ENCODE measurements at regions not wholly inside any gene's neighbourhood (a gene's known extent, or its start where the extent isn't known, plus 50 kb on each side); places are given as distances from the start of the nearest gene placed in this dataset.

DNA sequence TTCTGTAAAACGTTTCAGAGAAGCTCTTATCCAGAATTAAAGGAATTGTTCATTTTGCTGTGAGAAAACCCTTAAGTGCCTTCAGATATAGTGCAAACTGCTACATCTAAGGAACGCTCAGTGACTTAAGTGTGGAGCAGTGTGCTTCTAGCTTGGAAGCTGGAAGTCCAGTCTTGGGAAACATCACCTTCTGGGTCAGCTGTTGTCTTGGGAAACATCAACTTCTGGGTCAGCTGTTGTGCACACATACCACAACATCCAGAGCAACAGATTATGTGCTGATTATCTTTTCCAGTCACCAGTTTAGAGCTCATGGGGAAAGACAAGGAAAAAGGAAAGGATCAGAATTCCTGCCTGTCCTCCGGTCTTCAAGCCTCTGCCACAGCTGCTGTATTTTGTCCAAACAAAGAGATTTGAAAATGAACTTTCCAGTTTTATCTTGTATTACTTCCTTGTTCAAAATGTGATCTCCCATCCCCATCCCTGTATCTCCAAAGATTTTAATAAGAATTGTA, 713.6 kb downstream of the NSUN3 start:
- POLR2A ChIA-PET (ENCODE audit: unreplicated experiment), result no interaction called here
- no peak overlapping the region for H3K4me2 ChIP-seq (ENCODE audit: low read length)
- H3F3A ChIP-seq (ENCODE audit: low read length, unreplicated experiment), result no peaks in the 10 kb centered on the region
- H3K9me3 ChIP-seq (ENCODE audit: low read length), result no peaks in the 10 kb centered on the region
- H2AFZ ChIP-seq (ENCODE audit: low read length), result no peak overlapping the region
- H4K20me1 ChIP-seq (ENCODE audit: low read length), result no peaks in the 10 kb centered on the region
- H3K36me3 ChIP-seq (ENCODE audit: low read depth, low read length), result no peaks in the 10 kb centered on the region
- no peak for DNase-seq
- H3K9ac ChIP-seq (ENCODE audit: low read length), result no peak overlapping the region
- H3K79me2 ChIP-seq (ENCODE audit: low read length), result no peaks in the 10 kb centered on the region
- no peak for ATAC-seq
- H3K27me3 ChIP-seq (ENCODE audit: low read length), result no peaks in the 10 kb centered on the region
- CTCF ChIA-PET, result no interaction called here
- intact Hi-C loops (cut with micrococcal nuclease), result no loop called here
- no peak overlapping the region for H3K4me3 ChIP-seq (ENCODE audit: low read length)
- H3K9me2 ChIP-seq (replicated peaks; ENCODE audit: low read length), result no peaks in the 10 kb centered on the region
- BruUV-seq (replicated peaks), result no TSS peak
- no peak overlapping the region for H3K27ac ChIP-seq (ENCODE audit: low read length)
- no peak for TF ChIP-seq EZH2phosphoT487 (IDR thresholded peaks at IDR 0.05; ENCODE audit: borderline replicate concordance, low read length)
- no peak for TF ChIP-seq EZH2 (IDR thresholded peaks at IDR 0.05; ENCODE audit: low read length, unreplicated experiment)
- TF ChIP-seq, protein P1, sequence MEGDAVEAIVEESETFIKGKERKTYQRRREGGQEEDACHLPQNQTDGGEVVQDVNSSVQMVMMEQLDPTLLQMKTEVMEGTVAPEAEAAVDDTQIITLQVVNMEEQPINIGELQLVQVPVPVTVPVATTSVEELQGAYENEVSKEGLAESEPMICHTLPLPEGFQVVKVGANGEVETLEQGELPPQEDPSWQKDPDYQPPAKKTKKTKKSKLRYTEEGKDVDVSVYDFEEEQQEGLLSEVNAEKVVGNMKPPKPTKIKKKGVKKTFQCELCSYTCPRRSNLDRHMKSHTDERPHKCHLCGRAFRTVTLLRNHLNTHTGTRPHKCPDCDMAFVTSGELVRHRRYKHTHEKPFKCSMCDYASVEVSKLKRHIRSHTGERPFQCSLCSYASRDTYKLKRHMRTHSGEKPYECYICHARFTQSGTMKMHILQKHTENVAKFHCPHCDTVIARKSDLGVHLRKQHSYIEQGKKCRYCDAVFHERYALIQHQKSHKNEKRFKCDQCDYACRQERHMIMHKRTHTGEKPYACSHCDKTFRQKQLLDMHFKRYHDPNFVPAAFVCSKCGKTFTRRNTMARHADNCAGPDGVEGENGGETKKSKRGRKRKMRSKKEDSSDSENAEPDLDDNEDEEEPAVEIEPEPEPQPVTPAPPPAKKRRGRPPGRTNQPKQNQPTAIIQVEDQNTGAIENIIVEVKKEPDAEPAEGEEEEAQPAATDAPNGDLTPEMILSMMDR (conservative IDR thresholded peaks at IDR 0.05; ENCODE audit: low read depth, low read length), result no peak
- peaks cover 11% of the 10 kb centered on the region; the same call in 1 of the 2 replicates for H3K4me1 ChIP-seq (ENCODE audit: insufficient read depth, low read length)

GRCh38 chr3:94778289-94778688, 715.4 kb downstream of the NSUN3 start:
- no peak for TF ChIP-seq EZH2 (IDR thresholded peaks at IDR 0.05; ENCODE audit: low read length, unreplicated experiment)
- TF ChIP-seq, protein P1 (conservative IDR thresholded peaks at IDR 0.05; ENCODE audit: low read depth, low read length), result no peak
- no peak for TF ChIP-seq EZH2phosphoT487 (IDR thresholded peaks at IDR 0.05; ENCODE audit: borderline replicate concordance, low read length)
- H3K9me2 ChIP-seq (replicated peaks; ENCODE audit: low read length), result no peaks in the 10 kb centered on the region
- H3K4me2 ChIP-seq (ENCODE audit: low read length), result no peak overlapping the region
- H2AFZ ChIP-seq (ENCODE audit: low read length), result no peak overlapping the region
- DNase-seq (no peak), ATAC-seq (no peak)
- H3K27ac ChIP-seq (ENCODE audit: low read length), result no peak overlapping the region
- no peaks in the 10 kb centered on the region for H4K20me1 ChIP-seq (ENCODE audit: low read length)
- POLR2A ChIA-PET (ENCODE audit: unreplicated experiment), result no interaction called here
- no peaks in the 10 kb centered on the region for H3K36me3 ChIP-seq (ENCODE audit: low read depth, low read length)
- BruUV-seq (replicated peaks), result no TSS peak
- H3K9ac ChIP-seq (ENCODE audit: low read length), result no peak overlapping the region
- no peaks in the 10 kb centered on the region for H3K4me1 ChIP-seq (ENCODE audit: insufficient read depth, low read length)
- no peak overlapping the region for H3K4me3 ChIP-seq (ENCODE audit: low read length)
- H3F3A ChIP-seq (ENCODE audit: low read length, unreplicated experiment), result no peaks in the 10 kb centered on the region
- intact Hi-C loops (cut with micrococcal nuclease), result no loop called here
- H3K27me3 ChIP-seq (ENCODE audit: low read length), result no peaks in the 10 kb centered on the region
- no peaks in the 10 kb centered on the region for H3K9me3 ChIP-seq (ENCODE audit: low read length)
- CTCF ChIA-PET, result no interaction called here
- no peaks in the 10 kb centered on the region for H3K79me2 ChIP-seq (ENCODE audit: low read length)

- no peaks in the 10 kb centered on the region for H3K9me2 ChIP-seq (replicated peaks; ENCODE audit: low read length)
- no peaks in the 10 kb centered on the region for H3F3A ChIP-seq (ENCODE audit: low read length, unreplicated experiment)
- no peaks in the 10 kb centered on the region for H3K79me2 ChIP-seq (ENCODE audit: low read length)
- no peaks in the 10 kb centered on the region for H3K36me3 ChIP-seq (ENCODE audit: low read depth, low read length)
- no peaks in the 10 kb centered on the region for H3K4me1 ChIP-seq (ENCODE audit: insufficient read depth, low read length)
- POLR2A ChIA-PET (ENCODE audit: unreplicated experiment), result no interaction called here
- H3K9ac ChIP-seq (ENCODE audit: low read length), result no peak overlapping the region
- no TSS peak for BruUV-seq (replicated peaks)
- H3K4me3 ChIP-seq (ENCODE audit: low read length), result no peak overlapping the region
- CTCF ChIA-PET, result no interaction called here
- no peak overlapping the region for H3K4me2 ChIP-seq (ENCODE audit: low read length)
- H3K27ac ChIP-seq (ENCODE audit: low read length), result no peak overlapping the region
- intact Hi-C loops (cut with micrococcal nuclease), result no loop called here
- no peaks in the 10 kb centered on the region for H3K9me3 ChIP-seq (ENCODE audit: low read length)
- ATAC-seq (no peak), DNase-seq (no peak)
- no peak overlapping the region for H2AFZ ChIP-seq (ENCODE audit: low read length)
- H3K27me3 ChIP-seq (ENCODE audit: low read length), result no peaks in the 10 kb centered on the region
- H4K20me1 ChIP-seq (ENCODE audit: low read length), result no peaks in the 10 kb centered on the region
- TF ChIP-seq EZH2phosphoT487 (IDR thresholded peaks at IDR 0.05; ENCODE audit: borderline replicate concordance, low read length), result no peak
- TF ChIP-seq, protein P1 (conservative IDR thresholded peaks at IDR 0.05; ENCODE audit: low read depth, low read length), result no peak
- no peak for TF ChIP-seq EZH2 (IDR thresholded peaks at IDR 0.05; ENCODE audit: low read length, unreplicated experiment)
These were observed 716.1 kb downstream of the NSUN3 start for GRCh38 chr3:94778814-94779494.

All from PC-3 (cell line).